ENCODE measurements at regions not wholly inside any gene's neighbourhood (a gene's known extent, or its start where the extent isn't known, plus 50 kb on each side); places are given as distances from the start of the nearest gene placed in this dataset.

DNA sequence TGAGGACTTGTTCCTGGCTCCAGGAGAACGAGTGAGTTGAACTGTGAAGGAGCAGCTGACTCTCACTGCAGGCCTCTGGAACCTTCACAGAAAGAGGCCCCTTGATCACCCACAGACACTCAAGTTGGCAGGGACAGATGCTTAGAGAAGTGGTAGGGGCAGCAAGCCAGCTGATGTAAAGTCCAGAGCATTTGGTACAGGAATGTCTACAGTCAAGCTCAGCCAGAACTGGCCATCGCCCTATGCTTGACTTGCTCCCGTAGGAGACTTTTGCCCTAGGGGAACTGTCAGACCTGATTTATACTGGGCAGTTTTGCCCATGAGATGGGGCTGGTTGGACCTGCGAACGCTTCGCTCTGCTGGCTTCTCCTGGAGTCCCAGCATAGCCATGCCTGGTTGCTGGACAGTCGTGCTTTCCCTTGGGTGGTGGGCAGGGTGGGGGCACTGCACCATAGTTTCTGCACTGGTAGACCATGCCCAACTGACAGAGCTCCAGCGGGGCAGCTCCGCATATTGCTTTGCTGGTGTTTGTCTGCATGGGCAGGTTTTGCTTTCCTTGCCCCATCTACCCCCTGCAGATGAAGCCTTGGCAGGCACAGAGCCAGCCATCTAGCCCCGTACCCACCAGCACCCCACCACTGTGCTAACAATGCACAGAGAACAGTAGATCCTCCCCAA is 977.7 kb downstream of the JRKL start:
- intact Hi-C loops (cut with DNase I) = no loop called here
- H3K27ac ChIP-seq = no peak overlapping the region
- peaks cover 0 to 13% of the 10 kb centered on the region in 2 donors for H3K4me1 ChIP-seq

GRCh38 chr11:97389270-97389669 is 999.5 kb downstream of the JRKL start:
- TF ChIP-seq, protein P1, sequence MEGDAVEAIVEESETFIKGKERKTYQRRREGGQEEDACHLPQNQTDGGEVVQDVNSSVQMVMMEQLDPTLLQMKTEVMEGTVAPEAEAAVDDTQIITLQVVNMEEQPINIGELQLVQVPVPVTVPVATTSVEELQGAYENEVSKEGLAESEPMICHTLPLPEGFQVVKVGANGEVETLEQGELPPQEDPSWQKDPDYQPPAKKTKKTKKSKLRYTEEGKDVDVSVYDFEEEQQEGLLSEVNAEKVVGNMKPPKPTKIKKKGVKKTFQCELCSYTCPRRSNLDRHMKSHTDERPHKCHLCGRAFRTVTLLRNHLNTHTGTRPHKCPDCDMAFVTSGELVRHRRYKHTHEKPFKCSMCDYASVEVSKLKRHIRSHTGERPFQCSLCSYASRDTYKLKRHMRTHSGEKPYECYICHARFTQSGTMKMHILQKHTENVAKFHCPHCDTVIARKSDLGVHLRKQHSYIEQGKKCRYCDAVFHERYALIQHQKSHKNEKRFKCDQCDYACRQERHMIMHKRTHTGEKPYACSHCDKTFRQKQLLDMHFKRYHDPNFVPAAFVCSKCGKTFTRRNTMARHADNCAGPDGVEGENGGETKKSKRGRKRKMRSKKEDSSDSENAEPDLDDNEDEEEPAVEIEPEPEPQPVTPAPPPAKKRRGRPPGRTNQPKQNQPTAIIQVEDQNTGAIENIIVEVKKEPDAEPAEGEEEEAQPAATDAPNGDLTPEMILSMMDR (IDR thresholded peaks at IDR 0.05) = no peak
- no peaks in the 10 kb centered on the region for H3K36me3 ChIP-seq
- intact Hi-C loops (cut with DNase I) = no loop called here

More for the DNA sequence above, 977.7 kb downstream of the JRKL start:
- Histone ChIP-seq H3K27me3 (no peaks in the 10 kb centered on the region), H3K36me3 (no peaks in the 10 kb centered on the region), H3K9me3 (peaks cover 0 to 21% of the 10 kb centered on the region in 2 donors), H3K4me3 (no peak overlapping the region)
- TF ChIP-seq, protein P1 (IDR thresholded peaks at IDR 0.05) = no peak
- no peak for DNase-seq (ENCODE audit: low spot score in 2 of 2)

GRCh38 chr11:97398246-97398645 is 1008.4 kb downstream of the JRKL start:
- H3K27ac ChIP-seq = no peak overlapping the region
- no peak overlapping the region for H3K4me3 ChIP-seq
- no peaks in the 10 kb centered on the region for H3K27me3 ChIP-seq
- TF ChIP-seq, protein P1 (IDR thresholded peaks at IDR 0.05) = no peak
- intact Hi-C loops (cut with DNase I) = no loop called here
- no peaks in the 10 kb centered on the region for H3K9me3 ChIP-seq
- H3K36me3 ChIP-seq = no peaks in the 10 kb centered on the region
- DNase-seq (ENCODE audit: low spot score in 2 of 2) = no peak
- no peaks in the 10 kb centered on the region for H3K4me1 ChIP-seq

More at GRCh38 chr11:97389270-97389669, 999.5 kb downstream of the JRKL start:
- no peak overlapping the region for H3K4me3 ChIP-seq
- H3K27me3 ChIP-seq = no peaks in the 10 kb centered on the region
- no peaks in the 10 kb centered on the region for H3K9me3 ChIP-seq
- no peak overlapping the region for H3K27ac ChIP-seq
- H3K4me1 ChIP-seq = no peaks in the 10 kb centered on the region
- no peak for DNase-seq (ENCODE audit: low spot score in 2 of 2)

DNA sequence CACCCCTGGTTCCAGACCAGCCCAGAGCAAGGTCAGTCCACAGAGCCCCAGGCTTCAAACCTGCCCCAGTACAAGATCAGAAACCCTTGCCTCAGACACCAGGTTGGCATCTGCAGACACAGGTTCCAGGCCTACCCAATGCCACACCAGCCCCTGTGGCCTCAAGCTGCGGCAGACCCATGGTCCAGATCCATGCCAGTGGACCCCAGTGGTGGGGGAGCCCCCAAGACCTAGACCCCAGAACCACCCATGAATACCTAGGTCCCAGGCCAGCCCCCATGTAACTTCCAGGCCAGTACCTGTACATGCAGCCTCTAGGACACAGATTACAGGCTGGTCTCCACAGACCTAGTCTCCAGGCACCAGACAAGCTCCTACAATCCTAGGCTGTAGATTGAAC is 1019.3 kb downstream of the JRKL start:
- Histone ChIP-seq H3K36me3 (no peaks in the 10 kb centered on the region), H3K27ac (no peak overlapping the region), H3K4me3 (no peak overlapping the region), H3K9me3 (peaks cover 16 to 19% of the 10 kb centered on the region in 2 donors), H3K4me1 (no peaks in the 10 kb centered on the region), H3K27me3 (no peaks in the 10 kb centered on the region)
- DNase-seq (ENCODE audit: low spot score in 2 of 2) = no peak
- intact Hi-C loops (cut with DNase I) = no loop called here
- TF ChIP-seq, protein P1 (IDR thresholded peaks at IDR 0.05) = no peak

DNA sequence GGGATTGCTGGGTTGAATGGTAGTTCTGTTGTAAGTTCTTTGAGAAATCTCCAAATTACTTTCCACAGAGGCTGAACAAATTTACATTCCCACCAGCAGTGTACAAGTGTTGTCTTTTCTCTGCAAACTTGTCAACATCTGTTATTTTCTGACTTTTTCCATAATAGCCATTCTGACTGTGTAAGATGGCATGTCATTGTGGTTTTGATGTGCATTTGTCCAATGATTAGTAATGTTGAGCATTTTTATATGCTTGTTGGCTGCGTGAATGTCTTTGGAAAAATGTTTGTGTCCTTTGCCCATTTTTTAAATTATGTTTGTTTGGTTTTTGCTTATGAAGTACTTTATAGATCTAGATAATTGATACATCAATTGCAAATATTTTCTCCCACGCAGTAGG is 1025.0 kb downstream of the JRKL start:
- TF ChIP-seq, protein P1 (IDR thresholded peaks at IDR 0.05) = no peak
- no peaks in the 10 kb centered on the region for H3K36me3 ChIP-seq
- H3K27me3 ChIP-seq = no peaks in the 10 kb centered on the region
- DNase-seq (ENCODE audit: low spot score in 2 of 2) = no peak
- intact Hi-C loops (cut with DNase I) = no loop called here
- no peak overlapping the region for H3K4me3 ChIP-seq
- no peaks in the 10 kb centered on the region for H3K4me1 ChIP-seq
- H3K27ac ChIP-seq = no peak overlapping the region
- peaks cover 8 to 12% of the 10 kb centered on the region in 2 donors for H3K9me3 ChIP-seq

Data from ascending aorta (tissue), 2 donors.